ENCODE measurements at regions not wholly inside any gene's neighbourhood (a gene's known extent, or its start where the extent isn't known, plus 50 kb on each side); places are given as distances from the start of the nearest gene placed in this dataset.
A peak's percentile ranks its signal among the peaks of the same experiment; 100 is the strongest.

- intact Hi-C loops (cut with DNase I), result no loop called here
- WGBS, 2 donors, result 39 to 55% methylated on average over 11 to 13 of the region's 13 CpGs
Observed at GRCh38 chr12:115638733-115639647, 638.5 kb downstream of the MED13L start.

DNA sequence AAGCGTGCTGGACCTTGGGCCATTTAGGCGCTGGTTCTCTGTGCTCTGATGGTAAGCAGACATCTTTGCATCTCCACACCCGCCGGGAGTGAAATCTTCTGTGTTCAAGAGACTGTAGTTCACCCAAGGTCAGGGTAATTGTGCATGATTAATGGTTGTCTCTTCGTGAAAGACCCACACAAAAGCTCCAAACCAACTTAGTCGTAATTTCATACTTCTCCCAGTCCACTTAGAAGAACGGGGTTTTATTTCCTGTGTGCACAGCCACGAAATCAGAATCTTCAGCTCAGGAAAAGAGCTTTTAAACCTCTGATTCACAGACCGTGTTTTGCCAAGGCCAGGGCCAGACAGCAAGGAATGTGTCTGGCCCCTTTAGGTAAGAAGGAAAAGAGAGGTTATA lies 640.9 kb downstream of the MED13L start:
- ATAC-seq, result no peak
- intact Hi-C loops (cut with DNase I), result no loop called here
- Histone ChIP-seq H3K36me3 (replicated peaks in 1 of 2; ENCODE audit: insufficient read depth in 1 of 2, low read depth in 2 of 2) (no peaks in the 10 kb centered on the region), H3K9me3 (no peaks in the 10 kb centered on the region), H3K4me3 (no peak overlapping the region), H3K27me3 (no peaks in the 10 kb centered on the region), H3K27ac (no peak overlapping the region), H3K4me1 (no peaks in the 10 kb centered on the region)
- 24 to 27% methylated on average over 9 of the region's 9 CpGs for WGBS, 2 donors
- no peak for DNase-seq
- TF ChIP-seq, protein P1, sequence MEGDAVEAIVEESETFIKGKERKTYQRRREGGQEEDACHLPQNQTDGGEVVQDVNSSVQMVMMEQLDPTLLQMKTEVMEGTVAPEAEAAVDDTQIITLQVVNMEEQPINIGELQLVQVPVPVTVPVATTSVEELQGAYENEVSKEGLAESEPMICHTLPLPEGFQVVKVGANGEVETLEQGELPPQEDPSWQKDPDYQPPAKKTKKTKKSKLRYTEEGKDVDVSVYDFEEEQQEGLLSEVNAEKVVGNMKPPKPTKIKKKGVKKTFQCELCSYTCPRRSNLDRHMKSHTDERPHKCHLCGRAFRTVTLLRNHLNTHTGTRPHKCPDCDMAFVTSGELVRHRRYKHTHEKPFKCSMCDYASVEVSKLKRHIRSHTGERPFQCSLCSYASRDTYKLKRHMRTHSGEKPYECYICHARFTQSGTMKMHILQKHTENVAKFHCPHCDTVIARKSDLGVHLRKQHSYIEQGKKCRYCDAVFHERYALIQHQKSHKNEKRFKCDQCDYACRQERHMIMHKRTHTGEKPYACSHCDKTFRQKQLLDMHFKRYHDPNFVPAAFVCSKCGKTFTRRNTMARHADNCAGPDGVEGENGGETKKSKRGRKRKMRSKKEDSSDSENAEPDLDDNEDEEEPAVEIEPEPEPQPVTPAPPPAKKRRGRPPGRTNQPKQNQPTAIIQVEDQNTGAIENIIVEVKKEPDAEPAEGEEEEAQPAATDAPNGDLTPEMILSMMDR (IDR thresholded peaks at IDR 0.05), result no peak
- TF ChIP-seq POLR2A (IDR thresholded peaks at IDR 0.05), result no peak

More at GRCh38 chr12:115638733-115639647, 638.5 kb downstream of the MED13L start:
- DNase-seq (no peak), ATAC-seq (no peak)
- no peak overlapping the region for H3K27ac ChIP-seq
- no peaks in the 10 kb centered on the region for H3K9me3 ChIP-seq
- TF ChIP-seq POLR2A (IDR thresholded peaks at IDR 0.05), result no peak
- TF ChIP-seq, protein P1 (IDR thresholded peaks at IDR 0.05), result no peak
- H3K4me3 ChIP-seq, result no peak overlapping the region
- no peaks in the 10 kb centered on the region for H3K4me1 ChIP-seq
- H3K36me3 ChIP-seq (replicated peaks in 1 of 2; ENCODE audit: insufficient read depth in 1 of 2, low read depth in 2 of 2), result no peaks in the 10 kb centered on the region
- no peaks in the 10 kb centered on the region for H3K27me3 ChIP-seq

DNA sequence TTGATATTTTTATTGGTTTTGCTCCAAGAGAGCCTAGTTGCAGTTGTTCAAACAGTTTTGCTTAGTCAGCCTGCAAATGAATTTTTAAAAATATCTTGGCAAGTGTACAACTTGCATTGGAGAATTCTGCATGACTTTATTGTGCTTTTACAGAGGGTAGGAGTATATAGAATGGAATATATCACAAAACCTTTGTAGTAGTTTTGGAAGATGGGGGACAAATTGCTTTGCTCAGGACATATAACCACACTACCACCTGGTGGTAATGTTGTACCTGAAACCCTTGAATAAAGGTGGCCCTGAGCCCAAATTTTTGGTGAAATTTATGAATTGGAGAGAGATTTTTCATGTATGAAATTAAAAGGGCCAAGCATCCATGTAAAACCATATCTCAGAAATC lies 645.2 kb downstream of the MED13L start:
- intact Hi-C loops (cut with DNase I), result no loop called here
- H3K4me3 ChIP-seq, result no peak overlapping the region
- ATAC-seq, result no peak
- H3K27me3 ChIP-seq, result no peaks in the 10 kb centered on the region
- no peak for DNase-seq
- no peaks in the 10 kb centered on the region for H3K9me3 ChIP-seq
- H3K4me1 ChIP-seq, result no peaks in the 10 kb centered on the region
- no peak overlapping the region for H3K27ac ChIP-seq
- no peaks in the 10 kb centered on the region for H3K36me3 ChIP-seq (replicated peaks in 1 of 2; ENCODE audit: insufficient read depth in 1 of 2, low read depth in 2 of 2)
- TF ChIP-seq, protein P1 (IDR thresholded peaks at IDR 0.05), result peak in 5 of 7 experiments; percentile 4 to 49 (median 33)
- no peak for TF ChIP-seq POLR2A (IDR thresholded peaks at IDR 0.05)

- TF ChIP-seq POLR2A (IDR thresholded peaks at IDR 0.05), result no peak
- TF ChIP-seq, protein P1 (IDR thresholded peaks at IDR 0.05), result no peak
- no peak overlapping the region for H3K27ac ChIP-seq
- DNase-seq, result no peak
- no peaks in the 10 kb centered on the region for H3K4me1 ChIP-seq
- intact Hi-C loops (cut with DNase I), result no loop called here
- no peaks in the 10 kb centered on the region for H3K27me3 ChIP-seq
- H3K9me3 ChIP-seq, result no peaks in the 10 kb centered on the region
- no peaks in the 10 kb centered on the region for H3K36me3 ChIP-seq (replicated peaks in 1 of 2; ENCODE audit: insufficient read depth in 1 of 2, low read depth in 2 of 2)
- no peak for ATAC-seq
- 55 to 68% methylated on average over 8 of the region's 8 CpGs for WGBS, 2 donors
- H3K4me3 ChIP-seq, result no peak overlapping the region
Observed at GRCh38 chr12:115630136-115630535, 647.4 kb downstream of the MED13L start.

GRCh38 chr12:115626210-115626609 lies 651.3 kb downstream of the MED13L start:
- Histone ChIP-seq H3K27me3 (no peaks in the 10 kb centered on the region), H3K27ac (no peak overlapping the region), H3K36me3 (replicated peaks in 1 of 2; ENCODE audit: insufficient read depth in 1 of 2, low read depth in 2 of 2) (no peaks in the 10 kb centered on the region), H3K9me3 (no peaks in the 10 kb centered on the region), H3K4me1 (no peaks in the 10 kb centered on the region), H3K4me3 (no peak overlapping the region)
- ATAC-seq (no peak), DNase-seq (no peak)
- intact Hi-C loops (cut with DNase I), result no loop called here
- TF ChIP-seq POLR2A (IDR thresholded peaks at IDR 0.05), result no peak
- TF ChIP-seq, protein P1 (IDR thresholded peaks at IDR 0.05), result no peak
- WGBS, 2 donors, result 45 to 56% methylated on average over 3 of the region's 3 CpGs
